Esophagus (tissue), 2 donors: ENCODE measurements at regions not wholly inside any gene's neighbourhood (a gene's known extent, or its start where the extent isn't known, plus 50 kb on each side); places are given as distances from the start of the nearest gene placed in this dataset.
A peak's percentile ranks its signal among the peaks of the same experiment; 100 is the strongest.

Source experiments
- H3K27ac ChIP-seq, 2 donors: one replicate each; pipeline ENCODE4 v1.5.1; 2013; ENCODE audit warnings: low read depth in 2 of 2, mild to moderate bottlenecking in 2 of 2, inconsistent platforms in 1 of 2, low read length in 1 of 2, moderate library complexity in 1 of 2
- H3K27me3 ChIP-seq, 2 donors: one replicate each; pipeline ENCODE4 v1.6.1; 2013; ENCODE audit warnings: low read length in 2 of 2, control low read depth in 1 of 2, mild to moderate bottlenecking in 1 of 2; ENCODE audit not compliant: insufficient read depth in 2 of 2, control insufficient read depth in 1 of 2
- H3K36me3 ChIP-seq, 2 donors: one replicate each; pipeline ENCODE4 v1.6.1; 2013; ENCODE audit warnings: low read length in 1 of 2; ENCODE audit not compliant: control insufficient read depth in 2 of 2, insufficient read depth in 2 of 2
- H3K4me1 ChIP-seq, 2 donors: one replicate each; pipeline ENCODE4 v1.6.1; 2013; ENCODE audit warnings: low read length in 1 of 2; ENCODE audit not compliant: control insufficient read depth in 2 of 2, insufficient read depth in 2 of 2
- H3K4me3 ChIP-seq, 2 donors: one replicate each; pipeline ENCODE4 v1.5.1; 2013; ENCODE audit warnings: low read length in 2 of 2, mild to moderate bottlenecking in 2 of 2, low read depth in 1 of 2, moderate library complexity in 1 of 2
- H3K9me3 ChIP-seq, 2 donors: one replicate each; pipeline ENCODE4 v1.6.1; 2013; ENCODE audit warnings: mild to moderate bottlenecking in 2 of 2, low read depth in 1 of 2, low read length in 1 of 2, moderate library complexity in 1 of 2; ENCODE audit not compliant: control insufficient read depth in 2 of 2, insufficient read depth in 1 of 2
- WGBS, 2 donors: extraction: QIAGEN DNeasy Blood & Tissue Kit; methylation state at CpG; one replicate each; pipeline ENCODE4 v1.1.7; 2013; 5-methylcytosine and 5-hydroxymethylcytosine counted together
- donor health status: healthy with polysubstance abuse.
- donor health status: Bipolar disorder and iron deficiency.

GRCh38 chr1:220330265-220330664 lies 58.0 kb upstream of the RAB3GAP2 start:
- H3K27ac ChIP-seq: no peak overlapping the region
- H3K36me3 ChIP-seq: no peaks in the 10 kb centered on the region
- WGBS, 2 donors: 39 to 52% methylated on average over 3 of the region's 3 CpGs
- H3K27me3 ChIP-seq: no peaks in the 10 kb centered on the region
- no peaks in the 10 kb centered on the region for H3K4me1 ChIP-seq
- H3K4me3 ChIP-seq: no peak overlapping the region
- no peaks in the 10 kb centered on the region for H3K9me3 ChIP-seq

GRCh38 chr1:220327106-220327505 lies 54.9 kb upstream of the RAB3GAP2 start:
- no peaks in the 10 kb centered on the region for H3K9me3 ChIP-seq
- H3K27ac ChIP-seq: no peak overlapping the region
- 79 to 80% methylated on average over 6 of the region's 6 CpGs for WGBS, 2 donors
- no peaks in the 10 kb centered on the region for H3K36me3 ChIP-seq
- no peaks in the 10 kb centered on the region for H3K4me1 ChIP-seq
- H3K27me3 ChIP-seq: no peaks in the 10 kb centered on the region
- H3K4me3 ChIP-seq: no peak overlapping the region

DNA sequence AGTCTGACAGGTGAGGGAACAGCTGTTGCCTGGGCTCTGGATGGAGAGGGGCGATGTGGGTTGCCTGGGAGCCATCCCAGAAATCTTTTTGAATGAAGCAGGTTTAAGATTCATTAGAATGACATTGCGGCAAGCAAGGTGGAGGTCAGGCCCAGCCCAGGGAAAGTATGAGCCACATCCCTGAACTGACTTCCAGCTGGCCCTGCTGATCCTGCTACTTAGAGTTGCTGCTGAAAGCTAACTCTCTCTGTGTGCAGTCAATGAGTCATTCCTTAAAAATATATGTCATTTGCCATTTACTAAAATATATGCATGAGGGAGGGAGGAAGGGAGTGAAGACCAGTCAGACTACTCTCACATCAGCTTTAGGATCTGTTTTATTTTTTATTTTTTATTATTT lies 54.3 kb upstream of the RAB3GAP2 start:
- H3K36me3 ChIP-seq: no peaks in the 10 kb centered on the region
- H3K27me3 ChIP-seq: no peaks in the 10 kb centered on the region
- no peaks in the 10 kb centered on the region for H3K9me3 ChIP-seq
- WGBS, 2 donors: 62 to 65% methylated on average over 2 of the region's 2 CpGs
- H3K4me1 ChIP-seq: no peaks in the 10 kb centered on the region
- no peak overlapping the region for H3K4me3 ChIP-seq
- peak overlapping the region in 1 of 2 donors; percentile 69 for H3K27ac ChIP-seq

DNA sequence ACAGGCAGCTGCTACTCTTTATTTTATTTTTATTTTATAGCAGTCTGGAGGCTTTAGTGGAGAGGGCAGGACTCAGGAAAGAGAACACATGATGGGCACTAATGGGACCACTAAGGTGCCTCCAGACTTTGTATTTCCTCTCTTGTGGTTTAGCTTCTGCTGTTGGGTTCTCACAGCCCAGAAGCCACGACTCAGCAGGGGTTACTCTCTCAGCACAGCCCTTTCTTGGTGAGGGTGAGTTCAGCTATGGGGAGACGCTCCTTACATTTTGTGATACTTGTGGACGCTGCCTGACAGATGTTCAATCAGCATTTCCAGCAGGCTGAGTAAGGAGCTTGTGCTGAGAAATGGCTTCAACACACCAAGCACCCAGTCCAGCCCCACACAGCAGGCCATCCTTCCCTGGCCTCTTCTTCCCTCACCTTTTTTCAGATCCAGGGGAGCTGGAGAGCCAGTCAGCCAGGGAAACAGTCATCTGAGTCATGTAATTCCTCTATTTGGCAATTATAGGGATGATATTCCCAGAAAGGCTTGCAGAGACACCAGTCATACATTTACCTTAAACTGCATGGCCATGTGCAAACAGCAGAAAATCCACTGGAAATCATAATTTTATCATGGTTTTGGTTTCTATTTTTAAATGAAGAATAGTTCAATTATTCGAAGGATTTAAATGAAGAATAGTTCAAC lies 53.2 kb upstream of the RAB3GAP2 start:
- H3K27ac ChIP-seq: no peak overlapping the region
- H3K9me3 ChIP-seq: no peaks in the 10 kb centered on the region
- H3K4me1 ChIP-seq: no peaks in the 10 kb centered on the region
- H3K4me3 ChIP-seq: no peak overlapping the region
- WGBS, 2 donors: 73 to 83% methylated on average over 4 of the region's 4 CpGs
- no peaks in the 10 kb centered on the region for H3K36me3 ChIP-seq
- no peaks in the 10 kb centered on the region for H3K27me3 ChIP-seq

- Histone ChIP-seq H3K9me3 (no peaks in the 10 kb centered on the region), H3K4me1 (no peaks in the 10 kb centered on the region), H3K27ac (no peak overlapping the region), H3K36me3 (no peaks in the 10 kb centered on the region), H3K4me3 (no peak overlapping the region), H3K27me3 (no peaks in the 10 kb centered on the region)
- 73 to 77% methylated on average over 4 of the region's 4 CpGs for WGBS, 2 donors
Observed at GRCh38 chr1:220323717-220324116, 51.5 kb upstream of the RAB3GAP2 start.

GRCh38 chr1:220322570-220322969 lies 50.3 kb upstream of the RAB3GAP2 start:
- Histone ChIP-seq H3K4me1 (no peaks in the 10 kb centered on the region), H3K36me3 (no peaks in the 10 kb centered on the region), H3K9me3 (no peaks in the 10 kb centered on the region), H3K4me3 (no peak overlapping the region), H3K27me3 (no peaks in the 10 kb centered on the region), H3K27ac (no peak overlapping the region)
- 48 to 73% methylated on average over 2 of the region's 2 CpGs for WGBS, 2 donors
